CD4-positive, alpha-beta T cell (primary cell): ENCODE measurements at regions not wholly inside any gene's neighbourhood (a gene's known extent, or its start where the extent isn't known, plus 50 kb on each side); places are given as distances from the start of the nearest gene placed in this dataset.

Experiments used
- ATAC-seq: fragments of 200-7000 bp; cut with Tn5 transposase; one replicate; pipeline ENCODE4 v1.10.0; 2022; ENCODE audit warnings: mild to moderate bottlenecking; ENCODE audit not compliant: poor library complexity
- CTCF ChIA-PET: fragments of 350-600 bp; sonication (Branson Sonifier 250); formaldehyde crosslinking; loops from one replicate; lab custom pipeline; 2021; ENCODE audit warnings: antibody characterized with exemption, inconsistent platforms; lab: Charles Lee
- POLR2A ChIA-PET: fragments of 350-600 bp; sonication (Branson Sonifier 250); formaldehyde crosslinking; loops from one replicate; lab custom pipeline; 2021; ENCODE audit warnings: antibody characterized with exemption, inconsistent platforms; lab: Charles Lee
- DNase-seq, 14 experiments: peaks; one replicate each; pipeline ENCODE4 v3.0.0-alpha.2; 2013 to 2020; ENCODE audit warnings: mixed read lengths in 2 of 14
- H3K27ac ChIP-seq, 2 donors: one replicate each; pipeline versions ENCODE4 v1.5.1 to v1.7.0; 2013; ENCODE audit warnings: low read length in 2 of 2, low read depth in 1 of 2, mild to moderate bottlenecking in 1 of 2
- H3K27me3 ChIP-seq, 2 experiments: 1 replicate in 1 of 2; 2 replicates in 1 of 2; pipeline versions ENCODE4 v1.6.1 to v1.7.0; 2013; ENCODE audit warnings: low read length in 2 of 2, control low read depth in 1 of 2, mild to moderate bottlenecking in 1 of 2, moderate library complexity in 1 of 2; ENCODE audit not compliant: insufficient read depth in 2 of 2, control insufficient read depth in 1 of 2
- H3K36me3 ChIP-seq: one replicate; pipeline ENCODE4 v1.6.1; 2013; ENCODE audit warnings: low read length, control low read depth; ENCODE audit not compliant: insufficient read depth
- H3K4me1 ChIP-seq: one replicate; pipeline ENCODE4 v1.6.1; 2013; ENCODE audit warnings: low read length, control low read depth; ENCODE audit not compliant: insufficient read depth
- H3K4me3 ChIP-seq: one replicate; pipeline ENCODE4 v1.5.1; 2013; ENCODE audit warnings: mild to moderate bottlenecking, low read length, moderate library complexity
- H3K9me3 ChIP-seq, 2 experiments: 1 replicate in 1 of 2; 2 replicates in 1 of 2; pipeline versions ENCODE4 v1.6.1 to v1.7.0; 2013; ENCODE audit warnings: low read length in 2 of 2, mild to moderate bottlenecking in 2 of 2, control low read depth in 1 of 2, moderate library complexity in 1 of 2; ENCODE audit not compliant: control insufficient read depth in 1 of 2, insufficient read depth in 1 of 2
- H3K27ac Mint-ChIP-seq: one replicate; pipeline ENCODE4 v1.8.0; 2020; ENCODE audit warnings: mixed read lengths
- H3K27me3 Mint-ChIP-seq: one replicate; pipeline ENCODE4 v1.8.0; 2021; ENCODE audit warnings: mixed read lengths
- H3K36me3 Mint-ChIP-seq: one replicate; pipeline ENCODE4 v1.8.0; 2021; ENCODE audit warnings: low read depth, mixed read lengths
- H3K4me1 Mint-ChIP-seq: one replicate; pipeline ENCODE4 v1.8.0; 2021; ENCODE audit warnings: low read depth, mixed read lengths
- H3K4me3 Mint-ChIP-seq: one replicate; pipeline ENCODE4 v1.8.0; 2020; ENCODE audit warnings: mild to moderate bottlenecking, mixed read lengths
- H3K9me3 Mint-ChIP-seq: one replicate; pipeline ENCODE4 v1.8.0; 2020; ENCODE audit warnings: mixed read lengths
- intact Hi-C, 2 experiments: fragments of 100-400 bp; cut with DNase I in 1 of 2; cut with micrococcal nuclease in 1 of 2; formaldehyde crosslinking; loops; one replicate each; pipeline versions ENCODE4 v1.15.1 to v1.9.0; 2023 to 2025; cut with DNase I, micrococcal nuclease
- TF ChIP-seq, protein P1 (sequence below): fragments of 200-600 bp; IDR thresholded peaks from one replicate; pipeline ENCODE4 v1.8.0; 2022; ENCODE audit warnings: antibody characterized with exemption, mild to moderate bottlenecking

GRCh38 chr3:83251490-83251889, 1490.0 kb upstream of the GBE1 start:
- no peak overlapping the region for H3K4me3 ChIP-seq
- H3K36me3 ChIP-seq = no peaks in the 10 kb centered on the region
- H3K27ac ChIP-seq = no peak overlapping the region
- ATAC-seq = no peak
- no peaks in the 10 kb centered on the region for H3K27me3 Mint-ChIP-seq
- no peaks in the 10 kb centered on the region for H3K27me3 ChIP-seq
- peaks cover 5% of the 10 kb centered on the region for H3K9me3 Mint-ChIP-seq
- H3K4me1 ChIP-seq = no peaks in the 10 kb centered on the region
- no peak overlapping the region for H3K4me3 Mint-ChIP-seq
- TF ChIP-seq, protein P1, sequence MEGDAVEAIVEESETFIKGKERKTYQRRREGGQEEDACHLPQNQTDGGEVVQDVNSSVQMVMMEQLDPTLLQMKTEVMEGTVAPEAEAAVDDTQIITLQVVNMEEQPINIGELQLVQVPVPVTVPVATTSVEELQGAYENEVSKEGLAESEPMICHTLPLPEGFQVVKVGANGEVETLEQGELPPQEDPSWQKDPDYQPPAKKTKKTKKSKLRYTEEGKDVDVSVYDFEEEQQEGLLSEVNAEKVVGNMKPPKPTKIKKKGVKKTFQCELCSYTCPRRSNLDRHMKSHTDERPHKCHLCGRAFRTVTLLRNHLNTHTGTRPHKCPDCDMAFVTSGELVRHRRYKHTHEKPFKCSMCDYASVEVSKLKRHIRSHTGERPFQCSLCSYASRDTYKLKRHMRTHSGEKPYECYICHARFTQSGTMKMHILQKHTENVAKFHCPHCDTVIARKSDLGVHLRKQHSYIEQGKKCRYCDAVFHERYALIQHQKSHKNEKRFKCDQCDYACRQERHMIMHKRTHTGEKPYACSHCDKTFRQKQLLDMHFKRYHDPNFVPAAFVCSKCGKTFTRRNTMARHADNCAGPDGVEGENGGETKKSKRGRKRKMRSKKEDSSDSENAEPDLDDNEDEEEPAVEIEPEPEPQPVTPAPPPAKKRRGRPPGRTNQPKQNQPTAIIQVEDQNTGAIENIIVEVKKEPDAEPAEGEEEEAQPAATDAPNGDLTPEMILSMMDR = no peak
- DNase-seq = no peak
- peaks cover 0 to 16% of the 10 kb centered on the region in 2 experiments for H3K9me3 ChIP-seq
- ChIA-PET CTCF (no interaction called here), POLR2A (no interaction called here)
- H3K4me1 Mint-ChIP-seq = no peaks in the 10 kb centered on the region
- intact Hi-C loops = no loop called here
- no peak overlapping the region for H3K27ac Mint-ChIP-seq
- H3K36me3 Mint-ChIP-seq = no peaks in the 10 kb centered on the region

DNA sequence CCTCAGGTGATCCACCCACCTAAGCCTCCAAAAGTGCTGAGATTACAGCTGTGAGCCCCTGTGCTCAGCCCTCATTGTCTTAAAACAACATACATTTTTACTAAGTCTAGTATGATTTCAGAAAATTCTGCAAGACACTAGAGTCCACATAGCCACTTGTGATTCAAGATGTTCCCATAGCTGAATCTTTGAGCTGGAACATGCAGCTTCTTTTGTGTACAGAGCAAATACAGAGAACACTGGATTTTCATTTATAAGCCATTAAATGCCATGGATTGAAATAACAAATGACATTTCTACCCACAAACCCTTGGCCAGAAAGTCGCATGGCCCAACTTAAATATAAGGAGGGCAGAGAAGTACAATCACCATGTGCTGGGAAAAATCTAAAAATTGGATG, 1489.2 kb upstream of the GBE1 start:
- H3K4me3 Mint-ChIP-seq = no peak overlapping the region
- POLR2A ChIA-PET = interaction anchor here (0.6 kb wide), 1 partner anchor 80 kb away, joined by 3 read pairs; no protein-coding TSS in a partner anchor
- no peaks in the 10 kb centered on the region for H3K4me1 ChIP-seq

DNA sequence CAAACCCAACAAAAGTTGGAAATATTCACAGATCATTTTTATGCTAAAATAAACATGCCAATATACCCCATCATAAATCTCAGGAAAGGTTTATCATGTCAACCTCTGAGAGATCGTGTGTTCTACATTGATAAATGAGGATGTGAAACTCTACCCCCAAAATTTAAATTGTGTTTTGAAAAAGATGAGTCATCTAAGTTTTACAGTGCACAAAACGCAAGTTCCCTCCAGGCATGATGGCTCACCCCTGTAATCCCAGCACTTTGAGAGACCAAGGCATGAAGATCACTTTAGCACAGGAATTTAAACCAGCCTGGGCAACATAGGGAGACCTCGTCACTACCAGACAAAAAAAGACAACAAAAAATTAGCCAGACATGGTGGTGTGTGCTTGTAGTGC, 1487.0 kb upstream of the GBE1 start:
- peaks cover 0 to 8% of the 10 kb centered on the region in 2 experiments for H3K9me3 ChIP-seq
- DNase-seq (no peak), ATAC-seq (no peak)
- no peak overlapping the region for H3K27ac ChIP-seq
- H3K4me1 Mint-ChIP-seq = no peaks in the 10 kb centered on the region
- POLR2A ChIA-PET = no interaction called here
- no peaks in the 10 kb centered on the region for H3K36me3 ChIP-seq
- CTCF ChIA-PET = interaction anchor here (0.6 kb wide), 1 partner anchor 11 kb away, joined by 4 read pairs; no protein-coding TSS in a partner anchor
- TF ChIP-seq, protein P1 = no peak
- intact Hi-C loops = no loop called here
- H3K4me3 Mint-ChIP-seq = no peak overlapping the region
- H3K36me3 Mint-ChIP-seq = no peaks in the 10 kb centered on the region
- H3K27me3 ChIP-seq = no peaks in the 10 kb centered on the region
- no peaks in the 10 kb centered on the region for H3K27me3 Mint-ChIP-seq
- H3K4me1 ChIP-seq = no peaks in the 10 kb centered on the region
- no peak overlapping the region for H3K27ac Mint-ChIP-seq
- no peak overlapping the region for H3K4me3 ChIP-seq
- H3K9me3 Mint-ChIP-seq = peaks cover 20% of the 10 kb centered on the region

More for the DNA sequence above, 1489.2 kb upstream of the GBE1 start:
- H3K27me3 ChIP-seq = no peaks in the 10 kb centered on the region
- H3K36me3 ChIP-seq = no peaks in the 10 kb centered on the region
- H3K9me3 Mint-ChIP-seq = peaks cover 10% of the 10 kb centered on the region
- no peak for ATAC-seq
- H3K9me3 ChIP-seq = peaks cover 0 to 16% of the 10 kb centered on the region in 2 experiments
- TF ChIP-seq, protein P1 = no peak
- H3K27ac ChIP-seq = no peak overlapping the region
- no peaks in the 10 kb centered on the region for H3K36me3 Mint-ChIP-seq
- no peaks in the 10 kb centered on the region for H3K4me1 Mint-ChIP-seq
- no peak for DNase-seq
- H3K27me3 Mint-ChIP-seq = no peaks in the 10 kb centered on the region
- CTCF ChIA-PET = no interaction called here
- intact Hi-C loops = no loop called here
- no peak overlapping the region for H3K27ac Mint-ChIP-seq
- H3K4me3 ChIP-seq = no peak overlapping the region
